HG03354 (cell line): ENCODE measurements at regions not wholly inside any gene's neighbourhood (a gene's known extent, or its start where the extent isn't known, plus 50 kb on each side); places are given as distances from the start of the nearest gene placed in this dataset.
"Not testable (repeated sequence)": the region's sequence is repeated elsewhere in the genome, so short reads cannot be mapped to it uniquely, and the experiment has no call there.

Experiments
- ATAC-seq: cut with Tn5 transposase; IDR thresholded peaks from one replicate; pipeline ENCODE4 v1.9.1; 2021; ENCODE audit warnings: mild to moderate bottlenecking; ENCODE audit not compliant: unreplicated experiment, poor library complexity, severe bottlenecking

DNA sequence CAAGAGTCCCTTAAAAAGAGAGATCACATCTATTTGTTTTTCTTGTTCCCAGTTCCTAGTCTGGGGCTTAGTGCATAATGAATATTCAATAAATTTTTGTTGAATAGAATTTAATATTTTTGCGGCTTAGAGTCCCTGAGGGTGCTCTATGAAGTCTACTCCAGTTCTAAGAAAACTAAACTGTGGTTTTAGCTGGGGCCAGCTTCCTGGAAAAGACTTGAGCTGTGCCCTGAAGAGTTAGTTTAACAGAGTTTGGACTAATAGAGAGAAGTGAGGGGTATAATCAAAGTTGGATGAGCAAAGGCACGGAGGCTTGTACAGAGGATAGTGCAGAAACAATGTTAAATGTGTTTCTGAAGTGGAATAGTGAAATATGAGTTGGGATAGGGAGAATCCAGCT, 168.9 kb downstream of the FASLG start:
- ATAC-seq: no peak

DNA sequence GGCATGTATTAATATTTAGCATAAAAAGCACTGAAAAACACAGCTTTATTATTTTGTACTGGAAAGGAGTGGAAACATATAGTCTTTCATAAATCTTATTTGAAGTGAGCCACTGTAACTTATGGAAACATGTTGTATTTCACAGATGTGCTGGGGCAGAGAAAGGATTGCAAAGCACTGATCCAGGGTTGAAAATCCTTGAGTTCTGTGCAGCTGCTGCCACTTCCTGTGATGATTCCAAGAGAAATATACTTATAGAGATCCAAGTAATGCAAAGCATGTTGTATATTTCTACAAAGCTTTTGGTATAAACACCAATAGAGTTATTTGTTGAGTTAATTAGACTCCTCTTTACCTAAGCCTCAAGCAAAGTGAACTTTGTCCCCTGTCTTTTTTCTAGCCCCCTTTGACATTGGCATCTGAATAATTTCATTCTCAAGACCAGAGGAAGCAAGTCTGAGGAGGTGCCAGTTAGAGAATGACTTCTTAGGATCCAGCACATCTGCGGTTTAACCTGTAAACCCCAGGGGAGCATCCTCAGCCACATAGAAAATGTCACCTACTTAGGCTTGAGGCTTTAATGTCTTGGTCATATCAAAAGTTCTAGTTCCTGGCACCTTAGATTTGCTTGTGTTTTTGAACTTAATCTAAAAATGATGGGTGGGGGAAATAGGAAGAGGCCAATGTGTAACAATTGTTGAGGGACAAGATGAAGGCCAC, 173.3 kb downstream of the FASLG start:
- no peak for ATAC-seq

DNA sequence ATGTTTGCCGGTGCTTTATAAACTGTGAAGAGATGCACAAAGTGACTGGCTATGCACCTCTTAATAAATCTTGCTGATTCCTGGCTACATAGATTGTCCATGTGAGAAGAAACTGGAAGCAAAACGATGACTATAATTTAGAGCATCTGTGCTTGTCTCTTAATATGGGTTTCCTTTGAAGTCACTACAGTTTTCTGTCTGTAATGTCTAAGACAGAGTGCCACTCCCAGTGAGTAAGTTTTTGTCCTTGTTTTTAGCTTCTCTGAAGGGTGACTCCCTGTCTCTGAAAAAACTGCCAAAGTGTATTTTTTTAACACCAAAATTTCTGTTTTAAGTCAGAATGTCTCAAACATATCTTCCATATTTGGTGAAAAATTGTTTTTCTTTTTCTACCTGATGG, 175.1 kb downstream of the FASLG start:
- no peak for ATAC-seq

DNA sequence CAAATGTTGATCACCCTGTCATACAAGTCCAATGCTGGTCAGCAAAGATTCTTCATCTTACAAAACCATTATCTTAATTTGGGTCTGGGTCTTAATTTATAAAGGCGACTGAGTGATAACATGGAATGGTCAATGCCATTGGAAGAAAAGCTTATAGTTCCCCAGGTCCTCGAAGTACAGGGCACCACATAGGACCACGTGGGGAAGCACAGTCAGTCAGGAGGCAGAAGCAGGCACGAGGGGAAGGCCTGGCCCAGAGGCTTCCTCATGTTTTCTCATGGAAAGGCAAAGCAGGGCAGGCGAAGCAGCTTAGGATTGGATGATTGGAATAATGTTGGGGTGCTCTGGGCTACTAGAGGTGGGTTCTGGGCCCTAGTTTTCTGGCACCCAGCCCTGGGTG, 175.7 kb downstream of the FASLG start:
- ATAC-seq: no peak

DNA sequence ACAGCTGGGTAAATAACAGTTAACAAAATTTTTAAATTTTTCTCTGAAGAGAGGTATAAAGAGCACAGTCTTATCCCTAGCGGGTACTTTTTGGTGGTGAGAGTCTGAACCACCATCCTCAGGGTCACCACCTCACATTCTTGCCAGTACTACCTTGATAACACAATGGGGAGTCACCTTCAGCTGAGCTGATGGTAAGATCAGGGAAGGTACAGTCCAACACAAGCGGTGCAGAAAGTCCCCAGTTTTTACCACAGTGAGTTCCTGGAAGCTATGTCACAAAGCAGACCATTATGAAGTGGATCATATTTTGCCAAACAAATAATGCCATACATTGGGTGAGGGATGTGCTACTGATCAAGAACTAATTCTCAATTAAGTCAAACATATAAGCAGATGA, 176.9 kb downstream of the FASLG start:
- ATAC-seq: no peak

DNA sequence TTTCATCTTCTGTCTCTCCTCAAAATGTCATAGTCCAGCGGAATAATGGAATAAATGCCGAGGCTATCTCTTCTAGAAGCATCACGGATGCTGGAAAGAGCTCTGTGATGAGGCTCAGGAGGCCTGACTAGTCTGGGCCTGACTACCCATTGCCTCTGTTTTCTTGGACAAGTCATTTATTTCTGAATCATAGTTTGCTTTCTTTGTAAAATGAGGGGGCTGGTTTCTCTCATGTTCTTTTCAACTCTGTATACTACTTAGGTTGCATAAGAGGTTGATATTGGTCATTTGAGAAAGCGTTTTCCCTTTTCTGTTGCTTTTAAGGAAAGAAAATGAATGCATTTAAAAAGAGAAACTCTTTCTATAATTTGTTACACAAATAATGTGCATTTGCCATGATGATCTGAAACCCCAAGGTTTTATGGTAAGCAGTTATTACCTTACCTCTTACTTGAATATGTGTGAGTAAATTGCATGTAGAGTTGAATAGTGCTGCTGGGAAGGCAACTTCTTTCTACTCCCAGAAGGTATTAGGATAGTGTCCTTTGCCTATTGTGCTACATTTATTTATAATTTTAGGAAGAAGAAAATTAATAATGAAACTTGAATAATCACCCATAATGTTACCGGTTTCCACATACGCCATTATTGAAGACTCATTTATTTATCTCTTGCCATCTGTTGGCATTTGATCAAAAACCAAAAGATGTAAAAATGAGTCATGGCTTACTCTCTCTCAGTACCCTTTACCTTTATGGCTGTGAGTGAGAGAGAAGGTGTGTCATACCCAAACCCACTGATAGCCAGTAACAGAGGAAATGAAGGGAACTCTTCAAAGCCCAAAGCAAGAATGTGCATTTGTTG, 179.1 kb downstream of the FASLG start:
- ATAC-seq: no peak

DNA sequence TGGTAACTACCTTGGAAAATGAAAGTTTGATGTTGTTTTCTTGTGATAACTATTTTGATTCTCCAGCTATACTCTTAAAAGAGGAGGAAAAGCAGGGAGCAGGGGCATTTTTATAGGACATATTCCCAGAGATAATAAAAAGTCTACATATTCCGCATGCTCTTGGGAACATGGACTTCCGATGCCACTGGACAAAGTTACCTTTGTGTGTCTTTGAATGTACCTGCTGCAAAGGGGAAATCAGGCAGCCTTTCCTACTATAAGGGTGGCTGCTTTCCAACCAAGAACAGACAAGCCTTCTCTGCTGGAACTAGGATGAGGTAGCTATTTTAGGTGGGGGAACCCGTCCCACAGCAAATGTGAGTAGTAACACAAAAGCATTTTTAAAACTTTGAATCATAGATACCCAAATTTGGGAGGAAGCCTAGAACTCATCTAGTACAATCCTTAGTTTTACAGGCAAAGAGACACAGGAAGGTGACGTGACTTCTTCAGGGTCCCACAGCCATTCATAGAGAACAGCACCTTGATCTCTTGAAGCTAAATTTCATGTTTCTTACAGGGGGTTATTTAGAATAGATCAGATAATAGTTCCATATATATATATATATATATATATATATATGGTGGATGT, 179.9 kb downstream of the FASLG start:
- no peak for ATAC-seq

DNA sequence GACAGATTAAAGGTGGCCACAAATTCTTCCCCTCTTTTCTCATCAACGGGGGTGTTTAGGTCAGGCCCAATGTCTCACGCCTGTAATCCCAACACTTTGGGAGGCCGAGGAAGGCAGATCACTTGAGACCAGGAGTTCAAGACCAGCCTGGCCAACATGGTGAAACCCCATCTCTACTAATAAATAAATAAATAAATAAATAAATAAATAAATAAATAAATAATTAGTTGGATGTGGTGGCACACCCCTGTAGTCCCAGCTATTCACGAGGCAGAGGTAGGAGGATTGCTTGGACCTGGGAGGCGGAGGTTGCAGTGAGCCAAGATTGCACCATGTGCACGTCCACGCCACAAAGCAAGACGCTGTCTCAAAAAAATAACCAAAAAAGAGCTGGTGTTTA, 180.7 kb downstream of the FASLG start:
- ATAC-seq: not testable (repeated sequence)

DNA sequence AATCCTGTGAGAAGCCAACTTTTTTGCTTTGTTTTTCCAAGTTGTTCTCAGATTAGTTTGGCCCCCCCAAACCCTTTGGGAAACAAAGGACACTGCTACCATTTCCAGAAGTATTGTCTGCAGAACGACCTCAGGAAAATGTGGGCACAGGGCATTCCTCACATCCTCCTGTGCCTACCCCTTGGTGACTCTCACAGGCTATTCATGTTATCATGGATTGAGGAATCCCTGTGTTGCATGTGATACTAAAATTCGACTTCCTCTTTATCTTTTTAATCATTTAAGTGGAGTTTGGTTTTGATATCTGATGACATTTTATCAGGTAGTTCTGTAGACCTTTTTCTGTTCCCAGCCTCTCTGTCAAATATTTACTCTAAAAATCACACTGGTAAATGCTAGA, 184.5 kb downstream of the FASLG start:
- no peak for ATAC-seq

DNA sequence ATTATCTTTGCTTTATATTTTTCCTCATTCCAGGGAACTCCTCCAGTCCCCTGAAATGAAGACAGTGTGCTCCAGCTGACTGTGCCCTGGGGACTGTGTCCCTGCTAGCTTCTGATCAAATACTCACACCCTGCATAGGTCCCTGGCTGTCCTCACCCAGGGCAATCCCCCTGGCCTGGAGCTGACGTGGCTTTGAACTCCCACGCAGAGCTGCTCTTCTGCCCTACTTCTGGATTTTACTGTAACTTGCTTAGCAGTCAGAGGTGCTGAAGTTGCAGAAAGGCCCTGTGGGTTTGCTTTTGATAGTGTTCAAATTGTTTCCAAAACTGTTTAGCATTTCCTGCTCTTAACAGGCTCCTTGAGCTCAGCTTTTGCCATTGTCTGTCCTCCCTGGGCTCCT, 186.5 kb downstream of the FASLG start:
- no peak for ATAC-seq

DNA sequence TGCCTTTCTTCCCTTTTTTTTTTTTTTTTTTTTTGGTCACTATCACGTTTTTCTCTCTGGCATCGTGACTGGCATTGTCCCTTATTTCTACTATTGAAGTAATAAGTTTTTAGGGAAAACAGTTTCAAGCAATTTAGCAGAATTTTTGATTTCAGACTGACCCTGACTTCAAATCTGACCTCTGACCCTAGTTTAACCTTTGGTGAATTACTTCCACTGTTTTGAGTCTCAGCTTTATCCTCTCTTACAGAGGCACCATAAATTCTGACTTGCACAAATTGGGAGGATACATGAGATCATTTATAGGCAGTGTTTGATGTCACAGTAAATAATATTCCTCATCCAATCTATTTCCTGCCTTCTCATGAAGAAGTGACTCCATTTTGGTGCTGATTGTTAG, 187.0 kb downstream of the FASLG start:
- no peak for ATAC-seq

DNA sequence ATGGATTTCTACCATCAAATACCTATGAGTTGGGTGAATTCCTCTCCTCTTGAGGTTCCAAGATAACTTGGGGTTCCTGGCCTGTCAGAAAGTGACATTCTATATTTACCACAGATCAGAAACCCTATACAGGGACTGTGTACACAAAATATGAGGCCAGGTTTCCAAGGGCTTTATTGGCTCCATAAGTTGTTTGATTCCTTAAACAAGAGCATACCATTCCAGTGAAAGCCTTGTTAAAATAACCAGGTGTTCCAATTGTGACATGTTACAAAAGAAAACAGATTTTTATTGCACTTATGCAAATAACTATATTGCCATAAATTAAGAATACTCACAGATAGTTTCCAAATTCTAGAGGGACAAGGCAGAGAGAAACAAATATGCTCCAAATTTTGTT, 188.9 kb downstream of the FASLG start:
- ATAC-seq: not testable (repeated sequence)

DNA sequence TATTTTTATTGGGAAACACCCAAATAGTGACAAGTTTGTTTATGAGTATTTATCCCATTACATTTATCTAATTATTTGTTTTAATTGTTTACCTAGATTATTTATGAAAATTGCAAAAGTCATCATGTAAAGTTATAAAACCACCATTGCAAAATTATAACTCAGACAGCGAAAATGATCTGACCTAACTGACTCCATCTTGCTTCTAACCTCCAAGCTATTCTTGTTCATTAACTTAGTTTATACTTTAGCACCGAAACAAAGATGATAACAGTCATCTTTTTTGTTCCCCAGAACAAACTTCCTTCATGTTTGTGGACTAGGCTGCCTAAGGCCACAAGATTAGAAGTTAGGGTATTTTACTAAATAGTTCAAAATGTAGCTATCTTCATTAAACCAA, 190.8 kb downstream of the FASLG start:
- no peak for ATAC-seq

DNA sequence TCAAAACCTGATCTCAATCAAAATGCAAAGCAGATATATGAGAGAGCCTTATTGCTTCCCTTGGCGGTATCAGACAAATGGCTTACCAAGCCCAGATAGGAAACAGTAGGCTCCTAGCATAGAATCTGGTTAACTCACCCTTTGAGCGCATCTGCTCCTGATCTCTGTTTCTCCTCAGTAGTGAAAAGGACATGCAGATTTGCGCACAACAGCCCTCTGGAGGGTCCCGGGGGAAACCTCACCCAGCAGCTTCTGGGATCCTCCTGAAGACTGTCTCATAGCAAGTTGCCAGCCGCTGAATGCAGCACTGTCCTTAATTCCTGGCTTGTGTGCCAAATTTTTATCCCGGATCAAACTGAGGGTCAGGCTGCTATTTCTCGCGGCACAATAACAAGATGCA, 192.2 kb downstream of the FASLG start:
- no peak for ATAC-seq

DNA sequence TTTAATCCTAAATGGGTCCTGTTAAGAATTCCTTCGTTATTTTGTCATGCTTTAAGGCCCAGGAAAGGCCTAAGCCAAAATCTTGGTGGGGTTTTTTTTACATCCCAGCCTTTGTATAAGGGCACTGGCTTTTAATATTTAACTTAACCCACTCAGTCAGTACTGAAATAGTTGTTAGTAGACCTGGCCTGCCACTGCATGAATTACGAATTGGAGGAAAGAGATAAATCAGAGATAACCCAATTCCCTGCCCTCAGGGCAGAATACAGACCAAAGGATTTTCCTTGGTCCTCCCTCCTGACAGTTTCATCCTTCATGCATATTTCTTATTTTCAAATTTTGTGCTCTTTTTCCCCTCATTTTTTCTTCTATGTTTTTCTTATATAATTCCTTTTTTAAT, 193.0 kb downstream of the FASLG start:
- no peak for ATAC-seq

DNA sequence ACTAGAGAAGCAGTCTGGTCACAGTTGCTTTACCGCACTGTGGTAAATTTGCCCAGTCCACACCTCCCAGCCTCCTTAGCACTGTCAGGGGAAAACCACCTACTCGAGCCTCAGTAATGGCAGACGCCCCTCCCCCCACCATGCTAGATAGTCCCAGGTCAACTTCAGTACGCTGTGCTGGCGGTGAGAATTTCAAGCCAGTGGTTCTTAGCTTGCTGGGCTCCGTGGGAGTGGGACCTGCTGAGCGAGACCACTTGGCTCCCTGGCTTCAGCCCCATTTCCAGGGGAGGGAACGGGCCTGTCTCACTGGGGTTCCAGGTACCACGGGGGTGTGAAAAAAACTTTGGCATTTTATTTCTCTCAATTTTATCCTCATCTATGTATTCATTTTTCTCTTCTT, 194.8 kb downstream of the TNFSF18 start:
- ATAC-seq: not testable (repeated sequence)

DNA sequence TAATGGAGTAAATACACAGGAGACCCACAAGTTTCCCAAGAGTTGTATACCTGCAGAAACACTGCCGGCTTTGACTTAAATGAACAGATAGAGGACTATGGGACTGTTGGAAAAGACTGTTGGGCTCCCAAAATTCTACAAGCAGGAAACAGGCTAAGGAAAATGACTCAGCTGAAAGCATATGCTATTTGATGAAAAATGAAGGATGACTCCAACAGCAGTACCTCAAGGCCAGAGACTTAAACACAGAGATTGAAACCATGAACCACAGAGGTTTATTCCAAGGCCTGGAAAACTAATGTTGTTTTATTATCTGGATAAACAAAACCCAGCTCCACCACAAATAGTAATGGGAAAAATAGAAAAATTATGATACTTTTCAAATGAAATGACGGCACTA, 187.7 kb downstream of the TNFSF18 start:
- ATAC-seq: no peak

DNA sequence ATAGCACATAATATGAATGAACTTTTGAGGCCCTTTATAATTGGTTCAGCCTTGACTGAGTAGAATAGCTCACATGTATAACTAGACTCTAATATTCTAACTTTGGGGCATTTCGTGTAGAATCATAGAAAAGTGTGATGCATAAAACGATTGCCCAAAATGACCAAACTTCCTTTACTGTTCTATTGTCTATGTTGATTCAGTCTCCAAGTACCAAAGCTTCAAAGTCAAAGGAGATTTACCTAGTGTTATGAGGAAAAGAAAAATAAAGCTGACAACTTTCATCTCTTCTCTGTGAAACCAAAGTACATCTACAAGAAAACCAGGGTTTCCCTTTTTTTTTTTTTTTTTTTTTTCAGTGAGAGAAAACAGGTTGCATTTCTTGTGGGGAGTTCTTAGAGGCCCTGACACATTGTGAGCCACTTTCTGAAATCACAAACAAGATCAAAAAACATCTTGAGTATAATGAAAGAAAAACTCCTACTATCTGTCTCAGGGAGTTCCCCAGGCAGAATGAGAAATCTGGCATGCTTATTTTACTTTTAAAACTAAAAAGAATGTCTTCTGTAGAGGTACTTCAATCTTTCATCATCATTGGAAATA, 183.4 kb downstream of the TNFSF18 start:
- no peak for ATAC-seq

DNA sequence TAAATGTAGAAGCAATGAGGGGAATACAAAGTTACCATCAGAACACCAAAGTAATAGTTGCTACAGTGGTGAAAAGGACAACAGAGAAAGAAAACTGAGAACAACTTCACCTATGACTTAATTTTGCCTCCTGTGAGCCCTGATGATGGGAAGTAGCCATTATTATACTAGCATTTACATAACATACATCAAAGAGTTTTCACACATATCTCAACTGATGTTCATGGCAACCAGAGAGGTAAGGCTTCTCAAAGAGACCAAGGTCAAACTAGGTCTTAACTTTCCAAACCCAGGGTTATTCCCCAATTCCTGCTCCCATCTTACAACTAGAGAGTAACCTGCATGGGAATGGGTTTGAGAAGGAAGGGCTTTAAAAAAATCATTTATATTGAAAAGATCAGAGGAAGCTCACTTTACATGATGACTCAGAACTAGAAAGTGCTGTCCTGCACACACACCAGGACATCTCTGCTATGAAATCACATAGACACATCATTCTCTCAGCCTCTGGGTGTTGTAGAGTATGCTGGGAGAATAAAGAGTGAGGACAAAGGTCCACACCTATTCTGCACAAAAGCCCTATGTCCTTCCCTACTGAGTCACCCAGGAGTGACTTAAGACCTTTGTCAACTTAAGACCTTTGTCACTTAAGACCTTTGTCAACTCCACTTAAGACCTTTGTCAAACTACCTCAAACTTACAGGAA, 179.7 kb downstream of the TNFSF18 start:
- peak; percentile 53 for ATAC-seq

DNA sequence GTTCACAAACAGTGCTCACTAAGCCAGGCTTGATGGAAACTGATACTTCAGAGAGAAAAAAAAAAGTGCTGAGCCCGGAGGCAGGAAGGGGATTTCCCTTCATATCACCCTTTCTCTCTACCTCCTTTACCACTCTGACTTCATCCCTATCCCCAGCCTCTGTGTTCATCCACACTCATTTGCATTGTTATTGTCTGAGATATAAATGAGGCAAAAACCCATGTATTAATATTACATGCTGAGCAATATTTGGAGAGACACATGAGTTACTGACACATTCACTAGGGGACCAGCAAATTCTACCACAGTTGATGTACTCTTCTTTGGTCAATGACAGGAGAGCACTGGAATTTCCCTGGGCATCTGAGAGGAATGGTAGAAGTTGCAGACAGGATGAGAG, 175.8 kb downstream of the TNFSF18 start:
- ATAC-seq: no peak
